IPS DF 6.9 (cell line): ENCODE measurements at regions not wholly inside any gene's neighbourhood (a gene's known extent, or its start where the extent isn't known, plus 50 kb on each side); places are given as distances from the start of the nearest gene placed in this dataset.

Source experiments
- DNase-seq: peaks from one replicate; pipeline ENCODE4 v3.0.0-alpha.2; 2013; ENCODE audit warnings: low read depth, low spot score
- H3K27ac ChIP-seq: one replicate; pipeline ENCODE4 v1.5.1; 2013; ENCODE audit warnings: low read length, control low read depth
- H3K27me3 ChIP-seq: 2 replicates; pipeline ENCODE4 v1.6.1; 2013; ENCODE audit warnings: mild to moderate bottlenecking, low read length; ENCODE audit not compliant: control insufficient read depth, insufficient read depth
- H3K36me3 ChIP-seq: 2 replicates; pipeline ENCODE4 v1.6.1; 2013; ENCODE audit warnings: low read length; ENCODE audit not compliant: control insufficient read depth, insufficient read depth
- H3K4me1 ChIP-seq: 2 replicates; pipeline ENCODE4 v1.6.1; 2013; ENCODE audit warnings: low read length; ENCODE audit not compliant: control insufficient read depth, insufficient read depth
- H3K4me3 ChIP-seq: 2 replicates; pipeline ENCODE4 v1.5.1; 2013; ENCODE audit warnings: mild to moderate bottlenecking, low read length
- H3K9me3 ChIP-seq: 2 replicates; pipeline ENCODE4 v1.6.1; 2013; ENCODE audit warnings: low read length, inconsistent platforms; ENCODE audit not compliant: control insufficient read depth, insufficient read depth
- WGBS: extraction: QIAGEN DNeasy Blood & Tissue Kit; methylation state at CpG from one replicate; pipeline ENCODE4 v1.1.7; 2013; ENCODE audit warnings: mixed read lengths, missing lambda C conversion rate; ENCODE audit not compliant: insufficient read length, insufficient coverage; 5-methylcytosine and 5-hydroxymethylcytosine counted together

- WGBS = no CpG with 5 or more reads among the region's 4 CpGs
- Histone ChIP-seq H3K36me3 (no peaks in the 10 kb centered on the region), H3K27ac (no peak overlapping the region), H3K9me3 (no peaks in the 10 kb centered on the region), H3K4me1 (no peaks in the 10 kb centered on the region), H3K4me3 (no peak overlapping the region), H3K27me3 (no peaks in the 10 kb centered on the region)
- no peak for DNase-seq
Measured at GRCh38 chr10:47207281-47207615, 92.7 kb upstream of the GDF10 start.

GRCh38 chr10:47207894-47208469 is 92.0 kb upstream of the GDF10 start:
- no CpG with 5 or more reads among the region's 5 CpGs for WGBS
- Histone ChIP-seq H3K4me1 (no peaks in the 10 kb centered on the region), H3K36me3 (no peaks in the 10 kb centered on the region), H3K9me3 (no peaks in the 10 kb centered on the region), H3K4me3 (no peak overlapping the region), H3K27me3 (no peaks in the 10 kb centered on the region), H3K27ac (no peak overlapping the region)
- no peak for DNase-seq

- Histone ChIP-seq H3K4me3 (no peak overlapping the region), H3K4me1 (no peaks in the 10 kb centered on the region), H3K27ac (no peak overlapping the region), H3K27me3 (no peaks in the 10 kb centered on the region), H3K36me3 (no peaks in the 10 kb centered on the region), H3K9me3 (no peaks in the 10 kb centered on the region; the same call in 1 of the 2 replicates)
- DNase-seq = no peak
- WGBS = no CpG with 5 or more reads among the region's 1 CpG
Measured at GRCh38 chr10:47209466-47209865, 90.5 kb upstream of the GDF10 start.

GRCh38 chr10:47214520-47214919 is 85.5 kb upstream of the GDF10 start:
- Histone ChIP-seq H3K27me3 (no peaks in the 10 kb centered on the region), H3K4me3 (no peak overlapping the region), H3K27ac (no peak overlapping the region), H3K36me3 (no peaks in the 10 kb centered on the region), H3K9me3 (no peaks in the 10 kb centered on the region; the same call in 1 of the 2 replicates), H3K4me1 (no peaks in the 10 kb centered on the region)
- no peak for DNase-seq

- Histone ChIP-seq H3K4me1 (no peaks in the 10 kb centered on the region), H3K27ac (no peak overlapping the region), H3K9me3 (no peaks in the 10 kb centered on the region; the same call in 1 of the 2 replicates), H3K36me3 (no peaks in the 10 kb centered on the region), H3K27me3 (no peaks in the 10 kb centered on the region), H3K4me3 (no peak overlapping the region)
- no CpG with 5 or more reads among the region's 3 CpGs for WGBS
- no peak for DNase-seq
Measured at GRCh38 chr10:47217113-47217512, 82.9 kb upstream of the GDF10 start.

GRCh38 chr10:47218803-47219202 is 81.2 kb upstream of the GDF10 start:
- Histone ChIP-seq H3K9me3 (no peaks in the 10 kb centered on the region), H3K27ac (no peak overlapping the region)
- WGBS = no CpG with 5 or more reads among the region's 5 CpGs

GRCh38 chr10:47222461-47222860 is 77.5 kb upstream of the GDF10 start:
- Histone ChIP-seq H3K9me3 (no peaks in the 10 kb centered on the region), H3K4me1 (no peaks in the 10 kb centered on the region), H3K27ac (no peak overlapping the region), H3K27me3 (no peaks in the 10 kb centered on the region), H3K4me3 (no peak overlapping the region), H3K36me3 (no peaks in the 10 kb centered on the region)
- WGBS = no CpG with 5 or more reads among the region's 4 CpGs
- DNase-seq = no peak

More at GRCh38 chr10:47218803-47219202, 81.2 kb upstream of the GDF10 start:
- Histone ChIP-seq H3K4me1 (no peaks in the 10 kb centered on the region), H3K4me3 (no peak overlapping the region), H3K36me3 (no peaks in the 10 kb centered on the region), H3K27me3 (no peaks in the 10 kb centered on the region)
- no peak for DNase-seq

- H3K27ac ChIP-seq = no peak overlapping the region
- no peaks in the 10 kb centered on the region for H3K9me3 ChIP-seq
- DNase-seq = no peak
- no CpG with 5 or more reads among the region's 1 CpG for WGBS
- no peaks in the 10 kb centered on the region for H3K4me1 ChIP-seq
- H3K36me3 ChIP-seq = no peaks in the 10 kb centered on the region
- H3K4me3 ChIP-seq = no peak overlapping the region
- no peaks in the 10 kb centered on the region for H3K27me3 ChIP-seq
Measured at GRCh38 chr10:47223236-47223635, 76.8 kb upstream of the GDF10 start.

GRCh38 chr10:47224546-47225218 is 75.3 kb upstream of the GDF10 start:
- no peak for DNase-seq
- no CpG with 5 or more reads among the region's 2 CpGs for WGBS
- Histone ChIP-seq H3K36me3 (no peaks in the 10 kb centered on the region), H3K27me3 (no peaks in the 10 kb centered on the region), H3K4me3 (no peak overlapping the region), H3K4me1 (no peaks in the 10 kb centered on the region), H3K27ac (no peak overlapping the region), H3K9me3 (no peaks in the 10 kb centered on the region)

- Histone ChIP-seq H3K4me3 (no peak overlapping the region), H3K27me3 (no peaks in the 10 kb centered on the region), H3K9me3 (no peaks in the 10 kb centered on the region), H3K4me1 (no peaks in the 10 kb centered on the region), H3K36me3 (no peaks in the 10 kb centered on the region), H3K27ac (no peak overlapping the region)
- DNase-seq = no peak
- no CpG with 5 or more reads among the region's 8 CpGs for WGBS
Measured at GRCh38 chr10:47225219-47225927, 74.6 kb upstream of the GDF10 start.
